ENCODE measurements at regions not wholly inside any gene's neighbourhood (a gene's known extent, or its start where the extent isn't known, plus 50 kb on each side); places are given as distances from the start of the nearest gene placed in this dataset.
"Not testable (repeated sequence)": the region's sequence is repeated elsewhere in the genome, so short reads cannot be mapped to it uniquely, and the experiment has no call there.

GRCh38 chr16:58882292-58882691, 148.2 kb upstream of the GOT2 start:
- TF ChIP-seq CTCF (conservative IDR thresholded peaks at IDR 0.05) (no peak), EZH2 (IDR thresholded peaks at IDR 0.05; ENCODE audit: low read depth) (no peak)
- no peaks in the 10 kb centered on the region for H3K4me1 ChIP-seq (replicated peaks; ENCODE audit: insufficient read depth)
- no peak overlapping the region for H3K4me3 ChIP-seq
- BruUV-seq (replicated peaks), result no TSS peak
- no peaks in the 10 kb centered on the region for H3K79me2 ChIP-seq (ENCODE audit: low read depth)
- ChIA-PET POLR2A (ENCODE audit: unreplicated experiment) (no interaction called here), CTCF (no interaction called here)
- no peaks in the 10 kb centered on the region for H4K20me1 ChIP-seq (ENCODE audit: insufficient read depth)
- no peak overlapping the region for H3K27ac ChIP-seq
- H3K9me2 ChIP-seq (ENCODE audit: insufficient read depth), result no peaks in the 10 kb centered on the region
- no peaks in the 10 kb centered on the region for H3F3A ChIP-seq (ENCODE audit: insufficient read depth, low read depth)
- DNase-seq, result no peak
- no peak overlapping the region for H3K4me2 ChIP-seq
- no peaks in the 10 kb centered on the region for H3K36me3 ChIP-seq (ENCODE audit: low read depth)
- no peak overlapping the region for H2AFZ ChIP-seq
- H3K9me3 ChIP-seq (ENCODE audit: insufficient read depth, low read depth), result no peaks in the 10 kb centered on the region
- H3K27me3 ChIP-seq (ENCODE audit: insufficient read depth, low read depth), result no peaks in the 10 kb centered on the region
- intact Hi-C loops (cut with micrococcal nuclease; ENCODE audit: unreplicated experiment), result no loop called here

GRCh38 chr16:58878641-58879040, 144.5 kb upstream of the GOT2 start:
- POLR2A ChIA-PET (ENCODE audit: unreplicated experiment); H3K9me2 ChIP-seq (ENCODE audit: insufficient read depth): not testable (repeated sequence)

GRCh38 chr16:58866935-58867334, 132.8 kb upstream of the GOT2 start:
- Histone ChIP-seq H3K4me2 (no peak overlapping the region), H3K4me1 (replicated peaks; ENCODE audit: insufficient read depth) (no peaks in the 10 kb centered on the region), H3K4me3 (no peak overlapping the region), H3F3A (ENCODE audit: insufficient read depth, low read depth) (no peaks in the 10 kb centered on the region), H3K9me3 (ENCODE audit: insufficient read depth, low read depth) (no peaks in the 10 kb centered on the region), H3K27ac (no peak overlapping the region), H3K79me2 (ENCODE audit: low read depth) (no peaks in the 10 kb centered on the region), H2AFZ (no peak overlapping the region), H3K9me2 (ENCODE audit: insufficient read depth) (no peaks in the 10 kb centered on the region), H3K27me3 (ENCODE audit: insufficient read depth, low read depth) (peaks cover 54% of the 10 kb centered on the region), H3K36me3 (ENCODE audit: low read depth) (no peaks in the 10 kb centered on the region), H4K20me1 (ENCODE audit: insufficient read depth) (no peaks in the 10 kb centered on the region)
- no peak for DNase-seq
- BruUV-seq (replicated peaks), result no TSS peak
- ChIA-PET POLR2A (ENCODE audit: unreplicated experiment) (no interaction called here), CTCF (no interaction called here)
- TF ChIP-seq EZH2 (IDR thresholded peaks at IDR 0.05; ENCODE audit: low read depth) (no peak), CTCF (conservative IDR thresholded peaks at IDR 0.05) (no peak)
- intact Hi-C loops (cut with micrococcal nuclease; ENCODE audit: unreplicated experiment), result no loop called here

More at GRCh38 chr16:58878641-58879040, 144.5 kb upstream of the GOT2 start:
- H3F3A ChIP-seq (ENCODE audit: insufficient read depth, low read depth); H3K27me3 ChIP-seq (ENCODE audit: insufficient read depth, low read depth); H3K4me1 ChIP-seq (replicated peaks; ENCODE audit: insufficient read depth); H3K4me2 ChIP-seq; H3K36me3 ChIP-seq (ENCODE audit: low read depth); intact Hi-C loops (cut with micrococcal nuclease; ENCODE audit: unreplicated experiment); DNase-seq; BruUV-seq (replicated peaks); H3K79me2 ChIP-seq (ENCODE audit: low read depth); H4K20me1 ChIP-seq (ENCODE audit: insufficient read depth); H3K9me3 ChIP-seq (ENCODE audit: insufficient read depth, low read depth); H3K27ac ChIP-seq; H3K4me3 ChIP-seq; CTCF ChIA-PET; H2AFZ ChIP-seq: not testable (repeated sequence)

- no peaks in the 10 kb centered on the region for H3F3A ChIP-seq (ENCODE audit: insufficient read depth, low read depth)
- TF ChIP-seq CTCF (conservative IDR thresholded peaks at IDR 0.05) (no peak), EZH2 (IDR thresholded peaks at IDR 0.05; ENCODE audit: low read depth) (no peak)
- ChIA-PET POLR2A (ENCODE audit: unreplicated experiment) (no interaction called here), CTCF (interaction anchor here (0.6 kb wide), 1 partner anchor 20 kb away, joined by 3 read pairs; no protein-coding TSS in a partner anchor)
- H3K27ac ChIP-seq, result no peak overlapping the region
- no TSS peak for BruUV-seq (replicated peaks)
- no peaks in the 10 kb centered on the region for H3K9me2 ChIP-seq (ENCODE audit: insufficient read depth)
- no peaks in the 10 kb centered on the region for H4K20me1 ChIP-seq (ENCODE audit: insufficient read depth)
- no peak overlapping the region for H2AFZ ChIP-seq
- H3K4me1 ChIP-seq (replicated peaks; ENCODE audit: insufficient read depth), result no peaks in the 10 kb centered on the region
- H3K9me3 ChIP-seq (ENCODE audit: insufficient read depth, low read depth), result no peaks in the 10 kb centered on the region
- H3K4me3 ChIP-seq, result no peak overlapping the region
- no peak for DNase-seq
- H3K4me2 ChIP-seq, result no peak overlapping the region
- peaks cover 43% of the 10 kb centered on the region for H3K27me3 ChIP-seq (ENCODE audit: insufficient read depth, low read depth)
- intact Hi-C loops (cut with micrococcal nuclease; ENCODE audit: unreplicated experiment), result no loop called here
- H3K36me3 ChIP-seq (ENCODE audit: low read depth), result no peaks in the 10 kb centered on the region
- no peaks in the 10 kb centered on the region for H3K79me2 ChIP-seq (ENCODE audit: low read depth)
Observed at GRCh38 chr16:58863761-58864160, 129.6 kb upstream of the GOT2 start.

All from PC-9 (cell line).